Endothelial cell of umbilical vein (primary cell): ENCODE measurements at regions not wholly inside any gene's neighbourhood (a gene's known extent, or its start where the extent isn't known, plus 50 kb on each side); places are given as distances from the start of the nearest gene placed in this dataset.

Source experiments
- BruUV-seq: library from RNA; stranded (reverse); fragments of 400-500 nt; replicated peaks from 2 replicates; lab custom pipeline; 2021; lab: Mats Ljungman, UMichigan
- CTCF ChIA-PET: fragments of 300-600, 350-600 bp; sonication (Branson Sonifier 250); formaldehyde crosslinking; loops from one replicate; lab custom pipeline; 2021; ENCODE audit warnings: antibody characterized with exemption, inconsistent platforms; lab: Charles Lee
- POLR2A ChIA-PET: fragments of 300-600, 350-600 bp; sonication (Branson Sonifier 250); formaldehyde crosslinking; loops from one replicate; lab custom pipeline; 2021; ENCODE audit warnings: antibody characterized with exemption, inconsistent platforms; lab: Charles Lee
- DNase-seq: peaks from one replicate; pipeline ENCODE4 v3.0.0-alpha.2; 2011; ENCODE audit warnings: low read depth, low spot score
- FAIRE-seq: peaks from 2 replicates; lab custom pipeline; 2011; peaks lifted over from hg19 to GRCh38; lab: Jason Lieb, UNC
- H2AFZ ChIP-seq: 2 replicates; pipeline ENCODE4 v1.6.0; 2012; ENCODE audit warnings: low read depth, low read length, control low read depth, inconsistent platforms
- H3K27ac ChIP-seq: 2 replicates; pipeline ENCODE4 v1.5.1; 2011; ENCODE audit warnings: low read depth, mild to moderate bottlenecking, control low read depth, low read length, moderate library complexity; ENCODE audit not compliant: insufficient read depth
- H3K27me3 ChIP-seq, 2 experiments: 2 replicates each; pipeline versions ENCODE4 v1.6.0 to v1.6.1; 2011; ENCODE audit warnings: low read length in 2 of 2, mixed read lengths in 1 of 2; ENCODE audit not compliant: control insufficient read depth in 2 of 2, insufficient read depth in 2 of 2
- H3K36me3 ChIP-seq, 2 experiments: 2 replicates in 1 of 2; 3 replicates in 1 of 2; pipeline ENCODE4 v1.5.1; 2011; ENCODE audit warnings: low read length in 2 of 2, mild to moderate bottlenecking in 1 of 2, moderate library complexity in 1 of 2; ENCODE audit not compliant: control insufficient read depth in 2 of 2, insufficient read depth in 2 of 2; ENCODE audit errors: extremely low read depth in 1 of 2
- H3K4me1 ChIP-seq: 3 replicates; pipeline ENCODE4 v1.5.1; 2011; ENCODE audit warnings: mild to moderate bottlenecking, low read length; ENCODE audit not compliant: control insufficient read depth, insufficient read depth; ENCODE audit errors: extremely low read depth
- H3K4me2 ChIP-seq: 2 replicates; pipeline ENCODE4 v1.6.1; 2011; ENCODE audit warnings: low read length, control low read depth, mixed read lengths; ENCODE audit not compliant: insufficient read depth
- H3K4me3 ChIP-seq, 3 experiments: fragments of 200-600 bp in 1 of 3; sonication (generic), shearing (Covaris generic) in 1 of 3; replicated peaks in 1 of 3; 2 replicates each; pipeline ENCODE4 v1.5.1; 2011 to 2016; ENCODE audit warnings: control low read depth in 3 of 3, low read length in 3 of 3, mild to moderate bottlenecking in 2 of 3, inconsistent platforms in 1 of 3, low read depth in 1 of 3, moderate library complexity in 1 of 3; ENCODE audit not compliant: insufficient read depth in 1 of 3
- H3K79me2 ChIP-seq: 2 replicates; pipeline ENCODE4 v1.6.0; 2012; ENCODE audit warnings: low read length, inconsistent platforms; ENCODE audit not compliant: control insufficient read depth, insufficient read depth
- H3K9ac ChIP-seq: replicated peaks from 2 replicates; pipeline ENCODE3; 2011; ENCODE audit warnings: low read length, control low read depth; ENCODE audit not compliant: insufficient read depth; ENCODE audit errors: extremely low read depth
- H3K9me1 ChIP-seq: replicated peaks from 3 replicates; pipeline ENCODE4 v1.6.0; 2011; ENCODE audit warnings: mild to moderate bottlenecking, low read length; ENCODE audit not compliant: control insufficient read depth, insufficient read depth; ENCODE audit errors: extremely low read depth
- H3K9me3 ChIP-seq: replicated peaks from 2 replicates; pipeline ENCODE4 v1.5.1; 2012; ENCODE audit warnings: low read length, inconsistent platforms; ENCODE audit not compliant: control insufficient read depth, insufficient read depth
- H4K20me1 ChIP-seq: replicated peaks from 2 replicates; pipeline ENCODE3; 2011; ENCODE audit warnings: mild to moderate bottlenecking, low read length; ENCODE audit not compliant: control insufficient read depth, insufficient read depth; ENCODE audit errors: extremely low read depth
- EZH2 ChIP-seq: IDR thresholded peaks from 2 replicates; pipeline ENCODE4 v1.6.1; 2012; ENCODE audit warnings: borderline replicate concordance, low read depth, mild to moderate bottlenecking, moderate library complexity, low read length, inconsistent platforms; ENCODE audit not compliant: severe bottlenecking
- FOS ChIP-seq: IDR thresholded peaks from 2 replicates; pipeline ENCODE4 v1.6.1; 2011; ENCODE audit warnings: mild to moderate bottlenecking, low read length, moderate library complexity, borderline replicate concordance; ENCODE audit not compliant: insufficient read depth
- GATA2 ChIP-seq: IDR thresholded peaks from 2 replicates; pipeline ENCODE4 v1.7.0; 2011; ENCODE audit warnings: low read depth, mild to moderate bottlenecking, moderate library complexity, mixed read lengths, low read length; ENCODE audit not compliant: insufficient read length, insufficient read depth
- JUN ChIP-seq: IDR thresholded peaks from 2 replicates; pipeline ENCODE4 v1.6.1; 2011; ENCODE audit warnings: borderline replicate concordance, low read depth; ENCODE audit not compliant: insufficient read length, insufficient read depth
- MYC ChIP-seq: IDR thresholded peaks from one replicate; pipeline ENCODE4 v1.6.1; 2011; ENCODE audit warnings: mild to moderate bottlenecking, low read depth, low read length
- POLR2A ChIP-seq: IDR thresholded peaks from 2 replicates; pipeline ENCODE4 v1.6.1; 2012; ENCODE audit warnings: low read depth, mild to moderate bottlenecking, control low read depth, low read length
- POLR2AphosphoS5 ChIP-seq: IDR thresholded peaks from 2 replicates; pipeline ENCODE4 v1.6.1; 2012; ENCODE audit warnings: low read depth, mild to moderate bottlenecking, control low read depth, low read length, moderate library complexity; ENCODE audit not compliant: insufficient read depth
- dilution Hi-C: fragments of 300-500 bp; cut with MboI; formaldehyde crosslinking; loops from one replicate; pipeline ENCODE4 v1.15.0; 2019; ENCODE audit warnings: low sequenced_read_pairs; ENCODE audit not compliant: extremely low pct_ligation_motif_present
- intact Hi-C: fragments of 100-400 bp; cut with micrococcal nuclease; formaldehyde crosslinking; loops from one replicate; pipeline ENCODE4 v1.10.0; 2022
- TF ChIP-seq, protein P1 (sequence below): IDR thresholded peaks from 2 replicates; pipeline ENCODE4 v1.6.1; 2011; ENCODE audit not compliant: insufficient read depth, insufficient read length
- TF ChIP-seq, protein P2 (sequence below), 2 donors: IDR thresholded peaks; 1 replicate in 1 of 2; 2 replicates in 1 of 2; pipeline ENCODE4 v1.5.1; 2011; ENCODE audit warnings: low read length in 2 of 2, mild to moderate bottlenecking in 2 of 2, moderate library complexity in 2 of 2, control low read depth in 1 of 2, inconsistent platforms in 1 of 2, low read depth in 1 of 2; ENCODE audit not compliant: insufficient read depth in 1 of 2; ENCODE audit errors: extremely low read depth in 1 of 2

DNA sequence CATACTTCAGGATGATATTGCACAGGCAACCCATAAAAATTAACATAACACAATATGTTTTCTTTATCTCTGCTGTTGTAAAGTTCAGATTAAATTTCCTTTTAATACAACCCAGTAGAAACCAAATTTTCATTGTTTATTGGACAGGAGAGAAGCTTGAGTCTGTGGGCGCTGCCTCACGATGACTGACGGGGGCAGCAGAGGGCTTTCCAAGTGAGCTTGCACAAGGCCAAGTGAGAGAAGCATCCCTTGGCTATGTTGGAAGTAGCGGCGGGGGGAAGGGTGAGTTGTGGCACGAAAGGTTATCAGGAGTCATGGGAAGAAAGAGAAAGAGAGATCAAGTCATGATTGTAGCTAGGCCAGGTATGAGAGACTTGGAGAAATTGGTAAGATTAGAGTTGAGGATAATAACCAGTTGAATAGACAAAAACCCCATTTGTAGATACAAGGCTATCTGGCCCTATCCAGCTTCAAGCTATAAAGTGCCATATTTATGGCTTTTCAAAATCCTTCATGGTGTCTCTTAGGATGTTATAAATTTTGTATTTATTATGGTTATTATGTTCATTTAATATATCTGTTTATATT lies 413.7 kb upstream of the FAM98A start:
- intact Hi-C loops (loop anchor here (1.0 kb wide), 2 partner anchors 1330 to 1397 kb away; no protein-coding TSS in a partner anchor), dilution Hi-C loops (no loop called here)

DNA sequence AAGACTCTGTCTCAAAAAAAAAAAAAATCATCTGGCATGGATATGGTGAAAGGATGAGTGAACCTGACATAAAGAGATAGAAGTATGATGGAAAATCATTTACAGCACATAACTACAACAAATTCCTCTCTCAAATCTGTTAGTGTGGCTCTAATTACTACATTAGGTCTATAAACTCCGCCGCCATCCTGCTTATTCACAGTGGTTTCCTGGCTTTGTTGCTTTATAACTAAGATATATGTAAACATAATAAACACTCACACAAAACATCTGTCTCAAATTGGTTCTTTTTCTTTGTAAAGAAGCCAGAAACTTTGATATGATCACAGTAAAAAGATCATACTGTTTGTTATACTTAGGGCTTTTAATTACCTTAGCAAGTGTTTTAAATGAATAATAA lies 412.6 kb upstream of the FAM98A start:
- no peaks in the 10 kb centered on the region for H3K9me1 ChIP-seq
- DNase-seq (no peak), FAIRE-seq (no peak)
- CTCF ChIA-PET, result no interaction called here
- H3K9me3 ChIP-seq, result no peaks in the 10 kb centered on the region
- H3K4me2 ChIP-seq, result no peak overlapping the region
- dilution Hi-C loops, result no loop called here
- POLR2A ChIA-PET, result no interaction called here
- no peaks in the 10 kb centered on the region for H4K20me1 ChIP-seq
- no peak overlapping the region for H3K9ac ChIP-seq
- H3K27me3 ChIP-seq, result no peaks in the 10 kb centered on the region
- H2AFZ ChIP-seq, result no peak overlapping the region
- no peaks in the 10 kb centered on the region for H3K36me3 ChIP-seq
- intact Hi-C loops, result loop anchor here (1.0 kb wide), 2 partner anchors 1332 to 1399 kb away; no protein-coding TSS in a partner anchor
- H3K79me2 ChIP-seq, result no peaks in the 10 kb centered on the region
- H3K4me1 ChIP-seq, result no peaks in the 10 kb centered on the region
- H3K27ac ChIP-seq, result no peak overlapping the region
- H3K4me3 ChIP-seq, result no peak overlapping the region
- TF ChIP-seq, protein P1, sequence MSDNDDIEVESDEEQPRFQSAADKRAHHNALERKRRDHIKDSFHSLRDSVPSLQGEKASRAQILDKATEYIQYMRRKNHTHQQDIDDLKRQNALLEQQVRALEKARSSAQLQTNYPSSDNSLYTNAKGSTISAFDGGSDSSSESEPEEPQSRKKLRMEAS, result no peak
- TF ChIP-seq GATA2 (no peak), EZH2 (no peak), POLR2A (no peak), MYC (no peak), JUN (no peak), FOS (no peak), POLR2AphosphoS5 (no peak)
- TF ChIP-seq, protein P2, sequence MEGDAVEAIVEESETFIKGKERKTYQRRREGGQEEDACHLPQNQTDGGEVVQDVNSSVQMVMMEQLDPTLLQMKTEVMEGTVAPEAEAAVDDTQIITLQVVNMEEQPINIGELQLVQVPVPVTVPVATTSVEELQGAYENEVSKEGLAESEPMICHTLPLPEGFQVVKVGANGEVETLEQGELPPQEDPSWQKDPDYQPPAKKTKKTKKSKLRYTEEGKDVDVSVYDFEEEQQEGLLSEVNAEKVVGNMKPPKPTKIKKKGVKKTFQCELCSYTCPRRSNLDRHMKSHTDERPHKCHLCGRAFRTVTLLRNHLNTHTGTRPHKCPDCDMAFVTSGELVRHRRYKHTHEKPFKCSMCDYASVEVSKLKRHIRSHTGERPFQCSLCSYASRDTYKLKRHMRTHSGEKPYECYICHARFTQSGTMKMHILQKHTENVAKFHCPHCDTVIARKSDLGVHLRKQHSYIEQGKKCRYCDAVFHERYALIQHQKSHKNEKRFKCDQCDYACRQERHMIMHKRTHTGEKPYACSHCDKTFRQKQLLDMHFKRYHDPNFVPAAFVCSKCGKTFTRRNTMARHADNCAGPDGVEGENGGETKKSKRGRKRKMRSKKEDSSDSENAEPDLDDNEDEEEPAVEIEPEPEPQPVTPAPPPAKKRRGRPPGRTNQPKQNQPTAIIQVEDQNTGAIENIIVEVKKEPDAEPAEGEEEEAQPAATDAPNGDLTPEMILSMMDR (IDR thresholded peaks at IDR 0.05; ENCODE audit: extremely low read depth in 1 of 2, insufficient read depth in 1 of 2, low read depth in 1 of 2, low read length in 2 of 2), result no peak
- BruUV-seq, result no TSS peak

More for the DNA sequence above, 413.7 kb upstream of the FAM98A start:
- FAIRE-seq (peak; percentile 70), DNase-seq (peak; percentile 41)
- Histone ChIP-seq H3K9ac (no peak overlapping the region), H4K20me1 (no peaks in the 10 kb centered on the region), H3K9me3 (no peaks in the 10 kb centered on the region), H3K27me3 (no peaks in the 10 kb centered on the region), H3K27ac (no peak overlapping the region), H3K4me3 (no peak overlapping the region), H2AFZ (no peak overlapping the region), H3K9me1 (no peaks in the 10 kb centered on the region), H3K4me1 (no peaks in the 10 kb centered on the region), H3K4me2 (no peak overlapping the region), H3K36me3 (no peaks in the 10 kb centered on the region), H3K79me2 (no peaks in the 10 kb centered on the region)
- ChIA-PET POLR2A (no interaction called here), CTCF (interaction anchor here (0.9 to 1.2 kb wide), 6 partner anchors 331 to 1780 kb away, joined by 3 to 9 read pairs (median 4); no protein-coding TSS in a partner anchor)
- BruUV-seq, result no TSS peak
- no peak for TF ChIP-seq POLR2AphosphoS5
- TF ChIP-seq, protein P2 (IDR thresholded peaks at IDR 0.05; ENCODE audit: extremely low read depth in 1 of 2, insufficient read depth in 1 of 2, low read depth in 1 of 2, low read length in 2 of 2), result peak; percentile 62 to 66
- TF ChIP-seq POLR2A, result no peak
